Ovary (tissue), 3 donors: ENCODE measurements at regions not wholly inside any gene's neighbourhood (a gene's known extent, or its start where the extent isn't known, plus 50 kb on each side); places are given as distances from the start of the nearest gene placed in this dataset.

ENCODE experiments used
- EP300 ChIP-seq: sonication (generic); formaldehyde crosslinking; IDR thresholded peaks from one replicate; pipeline ENCODE4 v1.6.1; 2017; ENCODE audit warnings: antibody characterized with exemption
- TF ChIP-seq, protein P1 (sequence below), 3 donors: fragments of 450-650 bp in 2 of 3; fragments of 200-600 bp in 1 of 3; IDR thresholded peaks; one replicate each; pipeline versions ENCODE4 v1.5.1 to v1.8.0; 2016 to 2022; ENCODE audit warnings: antibody characterized with exemption in 3 of 3, mild to moderate bottlenecking in 1 of 3
- donor health status: DM: no; HTN: no; CAD: no.

DNA sequence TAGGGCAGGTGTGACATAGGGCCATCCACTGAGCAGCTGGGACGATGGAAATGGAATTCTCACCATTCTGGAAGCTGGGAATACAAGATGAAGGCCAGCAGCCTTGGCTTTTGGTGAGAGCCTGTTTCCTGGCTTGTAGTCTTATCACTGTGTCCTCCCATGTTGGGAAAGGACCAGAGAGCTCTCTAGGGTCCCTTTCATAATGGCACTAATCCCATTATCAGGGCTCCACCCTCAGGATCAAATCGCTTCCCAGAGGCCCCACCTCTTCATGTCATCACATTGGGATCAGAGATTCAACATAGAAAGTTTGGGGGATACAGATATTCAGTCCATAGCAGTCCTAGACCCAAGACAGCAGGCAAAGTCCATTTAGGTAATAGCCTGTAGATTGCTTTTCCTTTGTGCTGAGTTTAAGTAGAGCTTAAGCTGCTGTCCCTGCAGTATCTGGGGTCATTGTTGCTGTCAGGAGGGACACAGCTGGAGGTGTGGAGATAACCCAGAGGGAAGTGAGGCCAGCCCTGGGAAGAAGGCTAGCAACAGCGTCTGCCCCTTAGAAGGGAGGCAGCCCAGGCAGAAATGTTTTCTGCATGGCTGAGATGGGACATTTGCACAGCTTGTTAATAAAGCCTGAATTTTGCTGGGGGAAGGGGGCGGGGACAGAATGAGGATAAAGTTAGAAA, 136.5 kb upstream of the GPR12 start:
- TF ChIP-seq, protein P1, sequence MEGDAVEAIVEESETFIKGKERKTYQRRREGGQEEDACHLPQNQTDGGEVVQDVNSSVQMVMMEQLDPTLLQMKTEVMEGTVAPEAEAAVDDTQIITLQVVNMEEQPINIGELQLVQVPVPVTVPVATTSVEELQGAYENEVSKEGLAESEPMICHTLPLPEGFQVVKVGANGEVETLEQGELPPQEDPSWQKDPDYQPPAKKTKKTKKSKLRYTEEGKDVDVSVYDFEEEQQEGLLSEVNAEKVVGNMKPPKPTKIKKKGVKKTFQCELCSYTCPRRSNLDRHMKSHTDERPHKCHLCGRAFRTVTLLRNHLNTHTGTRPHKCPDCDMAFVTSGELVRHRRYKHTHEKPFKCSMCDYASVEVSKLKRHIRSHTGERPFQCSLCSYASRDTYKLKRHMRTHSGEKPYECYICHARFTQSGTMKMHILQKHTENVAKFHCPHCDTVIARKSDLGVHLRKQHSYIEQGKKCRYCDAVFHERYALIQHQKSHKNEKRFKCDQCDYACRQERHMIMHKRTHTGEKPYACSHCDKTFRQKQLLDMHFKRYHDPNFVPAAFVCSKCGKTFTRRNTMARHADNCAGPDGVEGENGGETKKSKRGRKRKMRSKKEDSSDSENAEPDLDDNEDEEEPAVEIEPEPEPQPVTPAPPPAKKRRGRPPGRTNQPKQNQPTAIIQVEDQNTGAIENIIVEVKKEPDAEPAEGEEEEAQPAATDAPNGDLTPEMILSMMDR (IDR thresholded peaks at IDR 0.05), result no peak
- no peak for TF ChIP-seq EP300
